ENCODE measurements at regions not wholly inside any gene's neighbourhood (a gene's known extent, or its start where the extent isn't known, plus 50 kb on each side); places are given as distances from the start of the nearest gene placed in this dataset.

DNA sequence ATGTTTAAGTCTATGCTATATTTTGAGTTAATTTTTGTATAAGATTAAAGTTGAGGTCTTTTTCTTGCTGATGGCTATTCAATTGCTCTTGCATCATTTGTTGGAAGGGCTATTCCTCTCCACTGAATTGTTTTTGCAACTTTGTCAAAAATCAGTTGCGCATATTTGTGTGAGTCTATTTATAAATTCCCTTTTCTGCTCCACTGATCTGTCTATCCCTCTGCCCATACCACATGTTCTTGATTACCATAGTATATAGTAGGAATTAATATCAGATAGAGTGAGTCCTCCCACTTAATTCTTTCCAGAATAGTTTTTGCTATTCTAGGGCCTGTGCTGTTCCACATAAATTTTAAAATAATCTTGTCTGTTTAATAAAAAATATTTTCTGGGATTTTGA, 152.4 kb upstream of the ADCY1 start:
- TF ChIP-seq CTCF (IDR thresholded peaks at IDR 0.05) (no peak), POLR2A (IDR thresholded peaks at IDR 0.05) (no peak), POLR2AphosphoS5 (IDR thresholded peaks at IDR 0.05) (no peak)

Measured in suprapubic skin (tissue), 4 donors.